ENCODE measurements at regions not wholly inside any gene's neighbourhood (a gene's known extent, or its start where the extent isn't known, plus 50 kb on each side); places are given as distances from the start of the nearest gene placed in this dataset.
"Not testable (repeated sequence)": the region's sequence is repeated elsewhere in the genome, so short reads cannot be mapped to it uniquely, and the experiment has no call there.

DNA sequence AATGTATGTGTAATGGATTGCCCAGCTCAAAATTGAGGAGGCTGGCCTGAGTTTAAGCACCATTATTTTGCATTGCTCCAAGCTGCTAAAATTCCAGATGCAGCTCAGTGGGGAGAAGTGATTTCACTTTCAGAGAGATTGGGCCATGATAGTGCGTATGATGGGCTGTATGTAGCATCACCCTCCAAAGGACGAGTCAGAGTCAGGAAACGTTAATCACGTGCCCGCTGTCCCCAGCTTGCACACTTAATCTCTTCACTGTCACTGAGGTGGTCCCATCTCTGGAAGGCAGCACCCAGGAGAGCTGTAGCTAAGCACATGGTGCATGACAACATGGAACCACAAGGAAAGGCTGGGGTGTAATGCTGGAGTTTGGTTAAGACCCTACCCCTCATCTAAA, 337.4 kb downstream of the ANAPC1 start:
- TF ChIP-seq CTCF (conservative IDR thresholded peaks at IDR 0.05; ENCODE audit: low read depth, low read length); EZH2phosphoT487 (IDR thresholded peaks at IDR 0.05; ENCODE audit: borderline replicate concordance, low read length): not testable (repeated sequence)

All from PC-3 (cell line).